WTC11 (cell line): ENCODE measurements at regions not wholly inside any gene's neighbourhood (a gene's known extent, or its start where the extent isn't known, plus 50 kb on each side); places are given as distances from the start of the nearest gene placed in this dataset.

Experiments used
- ATAC-seq: fragments of 200-7000 bp; cut with Tn5 transposase; 2 replicates; pipeline ENCODE4 v1.10.0; 2021; ENCODE audit warnings: mild to moderate bottlenecking, moderate library complexity
- CTCF ChIA-PET: fragments of 300-600 bp; sonication (Branson Sonifier 250); formaldehyde crosslinking; loops from one replicate; lab custom pipeline; 2021; ENCODE audit warnings: antibody characterized with exemption; lab: Charles Lee
- POLR2A ChIA-PET: fragments of 350-600 bp; sonication (Branson Sonifier 250); formaldehyde crosslinking; loops from one replicate; lab custom pipeline; 2021; ENCODE audit warnings: antibody characterized with exemption; lab: Charles Lee
- DNase-seq: peaks from one replicate; pipeline ENCODE4 v3.0.0; 2021; ENCODE audit warnings: low spot score
- H3K27ac Mint-ChIP-seq: 2 replicates; pipeline ENCODE4 v1.8.0; 2021; ENCODE audit warnings: mixed read lengths
- H3K27me3 Mint-ChIP-seq: 2 replicates; pipeline ENCODE4 v1.8.0; 2021; ENCODE audit warnings: low read depth, mild to moderate bottlenecking, moderate library complexity, mixed read lengths
- H3K36me3 Mint-ChIP-seq: 2 replicates; pipeline ENCODE4 v1.8.0; 2021; ENCODE audit warnings: mixed read lengths
- H3K4me1 Mint-ChIP-seq: 2 replicates; pipeline ENCODE4 v1.8.0; 2022; ENCODE audit warnings: mixed read lengths
- H3K4me3 Mint-ChIP-seq: 2 replicates; pipeline ENCODE4 v1.8.0; 2021; ENCODE audit warnings: mild to moderate bottlenecking, moderate library complexity, mixed read lengths
- H3K9me3 Mint-ChIP-seq: 2 replicates; pipeline ENCODE4 v1.8.0; 2021; ENCODE audit warnings: mixed read lengths
- ATF1 ChIP-seq: sonication (generic); formaldehyde crosslinking; IDR thresholded peaks from 2 replicates; pipeline ENCODE4 v1.8.1; 2023; ENCODE audit warnings: mild to moderate bottlenecking, moderate library complexity, missing genetic modification reagents
- E2F4 ChIP-seq: sonication (generic); formaldehyde crosslinking; IDR thresholded peaks from 2 replicates; pipeline ENCODE4 v1.8.1; 2022; ENCODE audit warnings: low read depth, mild to moderate bottlenecking, moderate library complexity, missing genetic modification reagents, borderline replicate concordance
- ELF4 ChIP-seq: sonication (generic); formaldehyde crosslinking; IDR thresholded peaks from 2 replicates; pipeline ENCODE4 v1.8.1; 2022; ENCODE audit warnings: low read depth, mild to moderate bottlenecking, moderate library complexity, missing genetic modification reagents
- FOXK1 ChIP-seq: sonication (generic); formaldehyde crosslinking; IDR thresholded peaks from 2 replicates; pipeline ENCODE4 v1.8.0; 2022; ENCODE audit warnings: mild to moderate bottlenecking, moderate library complexity, missing genetic modification reagents
- GABPB1 ChIP-seq: sonication (generic); formaldehyde crosslinking; IDR thresholded peaks from 2 replicates; pipeline ENCODE4 v1.8.1; 2023; ENCODE audit warnings: mild to moderate bottlenecking, missing genetic modification reagents
- HMGA2 ChIP-seq: fragments of 250-450 bp; sonication (Bioruptor Pico); IDR thresholded peaks from 2 replicates; pipeline ENCODE4 v1.4.0; 2021; ENCODE audit warnings: mild to moderate bottlenecking, moderate library complexity
- IRF2 ChIP-seq: sonication (generic); formaldehyde crosslinking; IDR thresholded peaks from 2 replicates; pipeline ENCODE4 v1.8.0; 2022; ENCODE audit warnings: low read depth, missing genetic modification reagents, borderline replicate concordance
- MYBL2 ChIP-seq: sonication (generic); formaldehyde crosslinking; IDR thresholded peaks from 2 replicates; pipeline ENCODE4 v1.8.1; 2023; ENCODE audit warnings: mild to moderate bottlenecking, moderate library complexity, missing genetic modification reagents
- NFYB ChIP-seq: sonication (generic); formaldehyde crosslinking; conservative IDR thresholded peaks from 2 replicates; pipeline ENCODE4 v1.8.0; 2022; ENCODE audit warnings: low read depth, missing genetic modification reagents
- OVOL2 ChIP-seq: fragments of 250-450 bp; sonication (Bioruptor Pico); IDR thresholded peaks from 2 replicates; pipeline ENCODE4 v1.9.0; 2021; ENCODE audit warnings: mild to moderate bottlenecking, borderline replicate concordance
- PRRX2 ChIP-seq: fragments of 250-450 bp; sonication (Bioruptor Pico); IDR thresholded peaks from 2 replicates; pipeline ENCODE4 v1.8.0; 2021; ENCODE audit warnings: mild to moderate bottlenecking
- SOX15 ChIP-seq: fragments of 250-450 bp; sonication (Bioruptor Pico); IDR thresholded peaks from 2 replicates; pipeline ENCODE4 v1.9.0; 2021; ENCODE audit warnings: mild to moderate bottlenecking
- TEAD1 ChIP-seq: sonication (generic); formaldehyde crosslinking; IDR thresholded peaks from 2 replicates; pipeline ENCODE4 v1.8.0; 2022; ENCODE audit warnings: mild to moderate bottlenecking, missing genetic modification reagents
- TEAD4 ChIP-seq: sonication (generic); formaldehyde crosslinking; IDR thresholded peaks from 2 replicates; pipeline ENCODE4 v1.8.0; 2022; ENCODE audit warnings: mild to moderate bottlenecking, missing genetic modification reagents
- ZBTB21 ChIP-seq: sonication (generic); formaldehyde crosslinking; IDR thresholded peaks from 2 replicates; pipeline ENCODE4 v1.8.1; 2023; ENCODE audit warnings: mild to moderate bottlenecking, missing genetic modification reagents, borderline replicate concordance
- ZNF423 ChIP-seq: fragments of 250-450 bp; sonication (Bioruptor Pico); IDR thresholded peaks from 2 replicates; pipeline ENCODE4 v2.1.2; 2022; ENCODE audit warnings: mild to moderate bottlenecking, moderate library complexity
- TF ChIP-seq, protein P1 (sequence below): sonication (generic); formaldehyde crosslinking; IDR thresholded peaks from 2 replicates; pipeline ENCODE4 v1.8.0; 2023; ENCODE audit warnings: mild to moderate bottlenecking, missing genetic modification reagents
- TF ChIP-seq, protein P2 (sequence below): sonication (generic); formaldehyde crosslinking; conservative IDR thresholded peaks from 2 replicates; pipeline ENCODE4 v1.8.1; 2022; ENCODE audit warnings: mild to moderate bottlenecking, missing genetic modification reagents

GRCh38 chr16:85481738-85482137 is 131.4 kb upstream of the GSE1 start:
- DNase-seq, result no peak
- ChIA-PET POLR2A (no interaction called here), CTCF (interaction anchor here (1.5 to 3.7 kb wide), 3 partner anchors 10 to 236 kb away, joined by 3 to 22 read pairs (median 6); no protein-coding TSS in a partner anchor)
- TF ChIP-seq ELF4 (CRISPR knock-in tag), result no peak
- no peak for TF ChIP-seq GABPB1 (CRISPR knock-in tag)
- TF ChIP-seq, protein P1, sequence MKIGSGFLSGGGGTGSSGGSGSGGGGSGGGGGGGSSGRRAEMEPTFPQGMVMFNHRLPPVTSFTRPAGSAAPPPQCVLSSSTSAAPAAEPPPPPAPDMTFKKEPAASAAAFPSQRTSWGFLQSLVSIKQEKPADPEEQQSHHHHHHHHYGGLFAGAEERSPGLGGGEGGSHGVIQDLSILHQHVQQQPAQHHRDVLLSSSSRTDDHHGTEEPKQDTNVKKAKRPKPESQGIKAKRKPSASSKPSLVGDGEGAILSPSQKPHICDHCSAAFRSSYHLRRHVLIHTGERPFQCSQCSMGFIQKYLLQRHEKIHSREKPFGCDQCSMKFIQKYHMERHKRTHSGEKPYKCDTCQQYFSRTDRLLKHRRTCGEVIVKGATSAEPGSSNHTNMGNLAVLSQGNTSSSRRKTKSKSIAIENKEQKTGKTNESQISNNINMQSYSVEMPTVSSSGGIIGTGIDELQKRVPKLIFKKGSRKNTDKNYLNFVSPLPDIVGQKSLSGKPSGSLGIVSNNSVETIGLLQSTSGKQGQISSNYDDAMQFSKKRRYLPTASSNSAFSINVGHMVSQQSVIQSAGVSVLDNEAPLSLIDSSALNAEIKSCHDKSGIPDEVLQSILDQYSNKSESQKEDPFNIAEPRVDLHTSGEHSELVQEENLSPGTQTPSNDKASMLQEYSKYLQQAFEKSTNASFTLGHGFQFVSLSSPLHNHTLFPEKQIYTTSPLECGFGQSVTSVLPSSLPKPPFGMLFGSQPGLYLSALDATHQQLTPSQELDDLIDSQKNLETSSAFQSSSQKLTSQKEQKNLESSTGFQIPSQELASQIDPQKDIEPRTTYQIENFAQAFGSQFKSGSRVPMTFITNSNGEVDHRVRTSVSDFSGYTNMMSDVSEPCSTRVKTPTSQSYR, result no peak
- no peak for TF ChIP-seq MYBL2 (CRISPR knock-in tag)
- TF ChIP-seq, protein P2, sequence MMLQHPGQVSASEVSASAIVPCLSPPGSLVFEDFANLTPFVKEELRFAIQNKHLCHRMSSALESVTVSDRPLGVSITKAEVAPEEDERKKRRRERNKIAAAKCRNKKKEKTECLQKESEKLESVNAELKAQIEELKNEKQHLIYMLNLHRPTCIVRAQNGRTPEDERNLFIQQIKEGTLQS, result no peak
- TF ChIP-seq NFYB (CRISPR knock-in tag), result no peak
- no peak for TF ChIP-seq TEAD4 (CRISPR knock-in tag)
- no peak for TF ChIP-seq OVOL2 (CRISPR knock-in tag)
- no peak for TF ChIP-seq ZNF423 (CRISPR knock-in tag)
- TF ChIP-seq PRRX2 (CRISPR knock-in tag), result no peak
- Mint-ChIP-seq H3K36me3 (no peaks in the 10 kb centered on the region), H3K27me3 (no peaks in the 10 kb centered on the region), H3K27ac (0 out of 2 replicates have a peak overlapping the region, but pooled peaks have one; percentile 4), H3K9me3 (no peaks in the 10 kb centered on the region), H3K4me1 (0 out of 2 replicates have a peak, but pooled peaks cover 8% of the 10 kb centered on the region), H3K4me3 (no peak overlapping the region)
- no peak for ATAC-seq

DNA sequence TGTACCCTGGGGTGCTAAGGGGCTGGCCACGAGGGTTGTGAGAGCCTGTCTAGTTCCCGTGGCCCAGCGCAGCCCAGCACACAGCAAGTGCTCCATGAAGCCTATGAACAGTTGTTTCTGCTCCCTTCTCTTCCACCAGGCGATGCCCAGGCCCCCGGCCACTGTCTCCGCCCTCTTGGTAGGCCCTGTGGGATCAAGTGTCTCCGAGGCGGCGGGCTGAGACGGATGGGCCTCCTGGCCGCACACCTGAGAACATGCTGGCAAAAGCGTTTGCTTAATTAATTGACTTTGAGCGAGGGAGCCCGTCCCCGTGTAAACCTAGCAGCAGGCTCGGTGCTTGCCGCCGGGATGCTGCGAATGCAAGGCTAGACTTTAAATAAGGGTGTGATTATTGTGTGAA is 129.7 kb upstream of the GSE1 start:
- CTCF ChIA-PET, result interaction anchor here (1.2 kb wide), 1 partner anchor 67 kb away, joined by 5 read pairs; no protein-coding TSS in a partner anchor
- H3K4me3 Mint-ChIP-seq, result no peak overlapping the region
- peak; percentile 31; the same call in 1 of the 2 replicates for ATAC-seq
- POLR2A ChIA-PET, result no interaction called here
- no peak for TF ChIP-seq TEAD1 (CRISPR knock-in tag)
- no peak for TF ChIP-seq FOXK1 (CRISPR knock-in tag)
- TF ChIP-seq HMGA2 (CRISPR knock-in tag), result no peak
- TF ChIP-seq IRF2 (CRISPR knock-in tag), result no peak
- no peak for TF ChIP-seq ZBTB21 (CRISPR knock-in tag)
- TF ChIP-seq SOX15 (CRISPR knock-in tag), result no peak
- no peak for TF ChIP-seq ATF1
- TF ChIP-seq, protein P2, result no peak
- no peak for TF ChIP-seq MYBL2 (CRISPR knock-in tag)
- TF ChIP-seq E2F4 (CRISPR knock-in tag), result no peak
- TF ChIP-seq, all 79 proteins: peak for 0
- H3K4me1 Mint-ChIP-seq, result 0 out of 2 replicates have a peak, but pooled peaks cover 8% of the 10 kb centered on the region
- no peaks in the 10 kb centered on the region for H3K36me3 Mint-ChIP-seq
- no peaks in the 10 kb centered on the region for H3K27me3 Mint-ChIP-seq
- DNase-seq, result no peak
- H3K9me3 Mint-ChIP-seq, result no peaks in the 10 kb centered on the region
- no peak overlapping the region for H3K27ac Mint-ChIP-seq
